ENCODE measurements at regions not wholly inside any gene's neighbourhood (a gene's known extent, or its start where the extent isn't known, plus 50 kb on each side); places are given as distances from the start of the nearest gene placed in this dataset.

GRCh38 chr4:134552063-134552462 is 350.5 kb upstream of the PABPC4L start:
- H3K27me3 ChIP-seq = no peaks in the 10 kb centered on the region
- intact Hi-C loops (cut with DNase I) = no loop called here
- H3K4me3 ChIP-seq (replicated peaks in 1 of 3) = no peak overlapping the region
- H3K36me3 ChIP-seq = no peaks in the 10 kb centered on the region
- TF ChIP-seq CTCF (IDR thresholded peaks at IDR 0.05) (no peak), POLR2A (IDR thresholded peaks at IDR 0.05) (no peak)
- H3K4me1 ChIP-seq = peaks cover 0 to 7% of the 10 kb centered on the region in 2 donors
- DNase-seq = no peak
- 81 to 89% methylated on average over 1 of the region's 1 CpG for WGBS, 2 donors
- no peak overlapping the region for H3K27ac ChIP-seq
- H3K9me3 ChIP-seq = no peaks in the 10 kb centered on the region

- WGBS, 2 donors = 91 to 95% methylated on average over 2 of the region's 2 CpGs
- Histone ChIP-seq H3K4me3 (replicated peaks in 1 of 3) (no peak overlapping the region), H3K27me3 (no peaks in the 10 kb centered on the region), H3K27ac (no peak overlapping the region), H3K9me3 (no peaks in the 10 kb centered on the region), H3K36me3 (no peaks in the 10 kb centered on the region), H3K4me1 (peaks cover 0 to 7% of the 10 kb centered on the region in 2 donors)
- no peak for DNase-seq
- intact Hi-C loops (cut with DNase I) = no loop called here
- TF ChIP-seq POLR2A (IDR thresholded peaks at IDR 0.05) (no peak), CTCF (IDR thresholded peaks at IDR 0.05) (no peak)
Measured at GRCh38 chr4:134551348-134551747, 349.8 kb upstream of the PABPC4L start.

GRCh38 chr4:134548052-134548628 is 346.6 kb upstream of the PABPC4L start:
- Histone ChIP-seq H3K4me1 (peaks cover 3 to 5% of the 10 kb centered on the region in 2 donors), H3K4me3 (replicated peaks in 1 of 3) (no peak overlapping the region), H3K9me3 (no peaks in the 10 kb centered on the region), H3K27me3 (no peaks in the 10 kb centered on the region), H3K27ac (no peak overlapping the region), H3K36me3 (no peaks in the 10 kb centered on the region)
- TF ChIP-seq POLR2A (IDR thresholded peaks at IDR 0.05) = no peak
- no peak for TF ChIP-seq CTCF (IDR thresholded peaks at IDR 0.05)
- DNase-seq = no peak
- intact Hi-C loops (cut with DNase I) = no loop called here

GRCh38 chr4:134546279-134546678 is 344.7 kb upstream of the PABPC4L start:
- no peak for DNase-seq
- no peak for TF ChIP-seq POLR2A (IDR thresholded peaks at IDR 0.05)
- H3K4me1 ChIP-seq = peaks cover 2 to 5% of the 10 kb centered on the region in 2 donors
- H3K27ac ChIP-seq = no peak overlapping the region
- no peaks in the 10 kb centered on the region for H3K9me3 ChIP-seq
- WGBS, 2 donors = 97 to 98% methylated on average over 15 of the region's 15 CpGs
- H3K36me3 ChIP-seq = no peaks in the 10 kb centered on the region
- no peak overlapping the region for H3K4me3 ChIP-seq (replicated peaks in 1 of 3)
- intact Hi-C loops (cut with DNase I) = no loop called here
- no peaks in the 10 kb centered on the region for H3K27me3 ChIP-seq

GRCh38 chr4:134544303-134544770 is 342.7 kb upstream of the PABPC4L start:
- H3K4me3 ChIP-seq (replicated peaks in 1 of 3) = no peak overlapping the region
- DNase-seq = peak; percentile 65
- intact Hi-C loops (cut with DNase I) = no loop called here
- TF ChIP-seq CTCF (IDR thresholded peaks at IDR 0.05) (no peak), POLR2A (IDR thresholded peaks at IDR 0.05) (no peak)
- H3K27me3 ChIP-seq = no peaks in the 10 kb centered on the region
- H3K4me1 ChIP-seq = peaks cover 2 to 5% of the 10 kb centered on the region in 2 donors
- no peaks in the 10 kb centered on the region for H3K9me3 ChIP-seq
- 24 to 39% methylated on average over 2 of the region's 2 CpGs for WGBS, 2 donors
- H3K27ac ChIP-seq = no peak overlapping the region
- no peaks in the 10 kb centered on the region for H3K36me3 ChIP-seq

Measured in thyroid gland (tissue), 4 donors.